GM23338 (cell line): ENCODE measurements at regions not wholly inside any gene's neighbourhood (a gene's known extent, or its start where the extent isn't known, plus 50 kb on each side); places are given as distances from the start of the nearest gene placed in this dataset.

Experiments
- CREB1 ChIP-seq: fragments of 250-450 bp; sonication (Bioruptor Pico); IDR thresholded peaks from 2 replicates; pipeline ENCODE4 v1.5.0; 2020; ENCODE audit warnings: low read depth, mild to moderate bottlenecking, moderate library complexity
- CTCF ChIP-seq, 2 experiments: fragments of 200-600 bp in 1 of 2; sonication (generic) in 1 of 2; conservative IDR thresholded peaks; 2 replicates each; pipeline versions ENCODE4 v1.5.1 to v1.6.1; 2016 to 2017; ENCODE audit warnings: antibody characterized with exemption in 2 of 2, low read depth in 2 of 2, mild to moderate bottlenecking in 2 of 2, moderate library complexity in 1 of 2
- EZH2 ChIP-seq: fragments of 200-600 bp; sonication (generic); IDR thresholded peaks from one replicate; pipeline ENCODE4 v1.8.0; 2017; ENCODE audit warnings: antibody characterized with exemption, mild to moderate bottlenecking, low read depth; ENCODE audit not compliant: unreplicated experiment
- EZH2phosphoT487 ChIP-seq: fragments of 200-600 bp; sonication (generic); IDR thresholded peaks from one replicate; pipeline ENCODE4 v1.8.1; 2018; ENCODE audit warnings: antibody characterized with exemption; ENCODE audit not compliant: unreplicated experiment
- NANOG ChIP-seq: IDR thresholded peaks from 2 replicates; pipeline ENCODE4 v1.6.1; 2016; ENCODE audit warnings: antibody characterized with exemption, borderline replicate concordance
- POLR2AphosphoS5 ChIP-seq: IDR thresholded peaks from 2 replicates; pipeline ENCODE4 v1.6.1; 2016; ENCODE audit warnings: antibody characterized with exemption, low read depth
- REST ChIP-seq: IDR thresholded peaks from one replicate; pipeline ENCODE4 v1.6.1; 2018; ENCODE audit warnings: antibody characterized with exemption; ENCODE audit not compliant: unreplicated experiment
- STAT1 ChIP-seq: IDR thresholded peaks from one replicate; pipeline ENCODE4 v1.6.1; 2016; ENCODE audit warnings: antibody characterized with exemption; ENCODE audit not compliant: unreplicated experiment

GRCh38 chr4:24235618-24236017 is 345.8 kb upstream of the PPARGC1A start:
- TF ChIP-seq CREB1 (CRISPR knock-in tag), result no peak
- no peak for TF ChIP-seq EZH2
- no peak for TF ChIP-seq CTCF (conservative IDR thresholded peaks at IDR 0.05; ENCODE audit: low read depth in 2 of 2)
- TF ChIP-seq REST, result no peak
- TF ChIP-seq NANOG, result no peak
- no peak for TF ChIP-seq POLR2AphosphoS5
- TF ChIP-seq EZH2phosphoT487, result no peak
- TF ChIP-seq STAT1, result no peak
